MM.1S (cell line): ENCODE measurements at regions not wholly inside any gene's neighbourhood (a gene's known extent, or its start where the extent isn't known, plus 50 kb on each side); places are given as distances from the start of the nearest gene placed in this dataset.

Experiments used
- EZH2 ChIP-seq: fragments of 300-600 bp; sonication (generic); optimal IDR thresholded peaks from 2 replicates; pipeline ENCODE3; 2017; ENCODE audit warnings: low read depth, mild to moderate bottlenecking, antibody characterized with exemption, low read length, mixed read lengths
- EZH2phosphoT487 ChIP-seq: fragments of 300-600 bp; sonication (generic); IDR thresholded peaks from 2 replicates; pipeline ENCODE4 v1.6.1; 2018; ENCODE audit warnings: antibody characterized with exemption, low read length
- TF ChIP-seq, protein P1 (sequence below): fragments of 300-600 bp; sonication (generic); IDR thresholded peaks from 2 replicates; pipeline ENCODE4 v1.5.1; 2016; ENCODE audit warnings: antibody characterized with exemption, low read length, mixed read lengths

DNA sequence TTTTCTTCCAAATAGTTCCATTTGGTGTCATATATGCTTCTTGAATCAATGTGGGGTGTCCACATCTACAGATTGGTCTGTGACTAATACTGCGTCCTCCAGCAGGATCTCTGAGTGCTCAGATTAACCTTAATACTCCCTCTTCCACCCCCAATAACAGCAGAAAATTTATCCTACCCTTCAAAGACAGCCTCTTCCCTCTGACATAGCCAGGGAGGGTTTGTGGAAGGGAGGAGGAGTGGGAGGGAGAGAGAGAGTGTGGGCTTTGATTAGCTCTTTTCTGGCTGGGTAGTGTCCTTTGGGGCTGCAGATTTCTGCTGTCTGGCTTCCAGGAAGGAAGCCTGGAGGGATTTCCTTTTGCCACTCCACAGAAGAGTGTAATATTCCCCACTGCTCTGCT is 220.7 kb downstream of the TTC6 start:
- TF ChIP-seq, protein P1, sequence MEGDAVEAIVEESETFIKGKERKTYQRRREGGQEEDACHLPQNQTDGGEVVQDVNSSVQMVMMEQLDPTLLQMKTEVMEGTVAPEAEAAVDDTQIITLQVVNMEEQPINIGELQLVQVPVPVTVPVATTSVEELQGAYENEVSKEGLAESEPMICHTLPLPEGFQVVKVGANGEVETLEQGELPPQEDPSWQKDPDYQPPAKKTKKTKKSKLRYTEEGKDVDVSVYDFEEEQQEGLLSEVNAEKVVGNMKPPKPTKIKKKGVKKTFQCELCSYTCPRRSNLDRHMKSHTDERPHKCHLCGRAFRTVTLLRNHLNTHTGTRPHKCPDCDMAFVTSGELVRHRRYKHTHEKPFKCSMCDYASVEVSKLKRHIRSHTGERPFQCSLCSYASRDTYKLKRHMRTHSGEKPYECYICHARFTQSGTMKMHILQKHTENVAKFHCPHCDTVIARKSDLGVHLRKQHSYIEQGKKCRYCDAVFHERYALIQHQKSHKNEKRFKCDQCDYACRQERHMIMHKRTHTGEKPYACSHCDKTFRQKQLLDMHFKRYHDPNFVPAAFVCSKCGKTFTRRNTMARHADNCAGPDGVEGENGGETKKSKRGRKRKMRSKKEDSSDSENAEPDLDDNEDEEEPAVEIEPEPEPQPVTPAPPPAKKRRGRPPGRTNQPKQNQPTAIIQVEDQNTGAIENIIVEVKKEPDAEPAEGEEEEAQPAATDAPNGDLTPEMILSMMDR: no peak
- TF ChIP-seq EZH2phosphoT487 (no peak), EZH2 (no peak)
